Astrocyte of the cerebellum (primary cell): ENCODE measurements at regions not wholly inside any gene's neighbourhood (a gene's known extent, or its start where the extent isn't known, plus 50 kb on each side); places are given as distances from the start of the nearest gene placed in this dataset.

ENCODE experiments used
- DNase-seq: peaks from one replicate; pipeline ENCODE4 v3.0.0-alpha.2; 2011; ENCODE audit warnings: low read depth
- H3K4me3 ChIP-seq: 2 replicates; pipeline ENCODE4 v1.5.1; 2011; ENCODE audit warnings: mild to moderate bottlenecking, low read depth, low read length, moderate library complexity
- CTCF ChIP-seq: IDR thresholded peaks from 2 replicates; pipeline ENCODE4 v1.5.1; 2012; ENCODE audit warnings: low read length, low read depth, moderate library complexity, mild to moderate bottlenecking; ENCODE audit errors: missing control alignments
- in situ Hi-C: cut with HindIII; loops from 2 replicates; pipeline ENCODE4 v1.10.0; 2017; ENCODE audit warnings: low sequenced_read_pairs

- no peak for DNase-seq
- in situ Hi-C loops, result no loop called here
- TF ChIP-seq CTCF, result no peak
- H3K4me3 ChIP-seq, result no peak overlapping the region
These were observed 583.7 kb upstream of the ADGRL2 start for GRCh38 chr1:81217058-81217457.

GRCh38 chr1:81213279-81213678, 587.5 kb upstream of the ADGRL2 start:
- no peak for TF ChIP-seq CTCF
- H3K4me3 ChIP-seq, result no peak overlapping the region
- DNase-seq, result no peak
- in situ Hi-C loops, result no loop called here

GRCh38 chr1:81209461-81209860, 591.3 kb upstream of the ADGRL2 start:
- H3K4me3 ChIP-seq, result no peak overlapping the region
- in situ Hi-C loops, result no loop called here
- no peak for TF ChIP-seq CTCF
- DNase-seq, result no peak

- in situ Hi-C loops, result no loop called here
- H3K4me3 ChIP-seq, result no peak overlapping the region
- no peak for TF ChIP-seq CTCF
- no peak for DNase-seq
These were observed 592.3 kb upstream of the ADGRL2 start for GRCh38 chr1:81208441-81208840.

- in situ Hi-C loops, result no loop called here
- no peak for TF ChIP-seq CTCF
These were observed 594.8 kb upstream of the ADGRL2 start for GRCh38 chr1:81205956-81206355.

GRCh38 chr1:81201779-81202178, 599.0 kb upstream of the ADGRL2 start:
- TF ChIP-seq CTCF, result no peak
- no peak for DNase-seq

More at GRCh38 chr1:81205956-81206355, 594.8 kb upstream of the ADGRL2 start:
- DNase-seq, result no peak
- H3K4me3 ChIP-seq, result no peak overlapping the region

GRCh38 chr1:81197591-81197990, 603.1 kb upstream of the ADGRL2 start:
- TF ChIP-seq CTCF, result no peak
- in situ Hi-C loops, result no loop called here
- H3K4me3 ChIP-seq, result no peak overlapping the region
- no peak for DNase-seq

More at GRCh38 chr1:81201779-81202178, 599.0 kb upstream of the ADGRL2 start:
- in situ Hi-C loops, result no loop called here
- no peak overlapping the region for H3K4me3 ChIP-seq
